Erythroblast (primary cell): ENCODE measurements at regions not wholly inside any gene's neighbourhood (a gene's known extent, or its start where the extent isn't known, plus 50 kb on each side); places are given as distances from the start of the nearest gene placed in this dataset.

Experiments used
- DNase-seq, 2 experiments: peaks; one replicate each; lab custom pipeline; 2025; lab: John Stamatoyannopoulos, UW
- GATA1 ChIP-seq: IDR thresholded peaks from 2 replicates; pipeline ENCODE4 v1.6.1; 2011; ENCODE audit warnings: low read depth, mild to moderate bottlenecking, control low read depth, low read length, moderate library complexity
- POLR2A ChIP-seq: IDR thresholded peaks from 2 replicates; pipeline ENCODE4 v1.6.1; 2011; ENCODE audit warnings: mild to moderate bottlenecking, low read length

- no peak for TF ChIP-seq POLR2A
- no peak for TF ChIP-seq GATA1
- no peak for DNase-seq
These were observed 116.3 kb upstream of the REG3A start for GRCh38 chr2:79275863-79276262.

- TF ChIP-seq POLR2A = no peak
- TF ChIP-seq GATA1 = no peak
- DNase-seq = no peak
These were observed 115.6 kb upstream of the REG3A start for GRCh38 chr2:79275197-79275596.

GRCh38 chr2:79272616-79273015 is 113.1 kb upstream of the REG3A start:
- no peak for DNase-seq
- TF ChIP-seq POLR2A (no peak), GATA1 (no peak)

- no peak for TF ChIP-seq GATA1
- DNase-seq = no peak
These were observed 111.9 kb upstream of the REG3A start for GRCh38 chr2:79271456-79271855.

- no peak for TF ChIP-seq GATA1
- TF ChIP-seq POLR2A = no peak
- no peak for DNase-seq
These were observed 101.3 kb upstream of the REG3A start for GRCh38 chr2:79260848-79261247.

GRCh38 chr2:79259959-79260358 is 100.4 kb upstream of the REG3A start:
- TF ChIP-seq POLR2A (no peak), GATA1 (no peak)
- no peak for DNase-seq

DNA sequence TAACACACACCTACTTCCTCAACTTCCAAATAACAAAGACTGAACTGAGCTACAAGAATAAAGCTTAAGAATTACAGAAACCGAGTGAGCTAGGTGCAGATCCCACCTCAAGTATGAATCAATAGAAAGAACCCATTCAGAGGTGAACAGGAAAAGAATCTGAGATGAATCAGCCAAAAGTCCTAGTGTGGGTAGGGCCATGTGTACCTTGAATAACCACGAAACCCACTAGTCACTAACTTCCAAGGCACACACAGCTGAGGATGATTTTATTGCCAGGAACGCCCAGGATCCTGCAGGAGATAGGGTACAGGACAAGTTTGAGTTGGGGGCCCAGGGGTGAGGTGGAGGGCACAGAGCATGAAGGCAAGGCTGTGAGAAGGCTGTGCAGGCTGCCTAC is 99.7 kb upstream of the REG3A start:
- no peak for DNase-seq
- TF ChIP-seq POLR2A = no peak
- no peak for TF ChIP-seq GATA1

GRCh38 chr2:79253243-79253774 is 93.8 kb upstream of the REG3A start:
- TF ChIP-seq GATA1 (no peak), POLR2A (no peak)
- DNase-seq = no peak

DNA sequence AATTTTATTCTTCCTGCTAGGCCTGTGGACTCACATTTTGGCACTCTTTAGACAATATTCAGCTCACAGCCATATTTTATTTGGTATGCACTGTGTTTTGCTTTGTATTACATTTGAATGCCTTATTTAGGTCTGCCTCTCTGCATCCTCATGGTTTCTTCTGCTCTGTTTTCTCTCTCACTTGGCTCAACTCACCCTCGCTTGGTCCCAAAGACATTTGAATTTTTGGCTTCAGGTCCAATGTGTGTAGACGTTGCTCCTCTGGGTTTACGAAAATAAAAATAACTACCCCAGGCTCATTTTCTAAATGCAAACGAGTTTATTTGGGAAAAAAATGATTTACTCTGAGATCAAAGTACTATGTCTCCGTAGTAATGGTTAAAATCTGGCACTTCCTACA is 91.1 kb upstream of the REG3A start:
- DNase-seq = no peak
- TF ChIP-seq POLR2A (no peak), GATA1 (no peak)

- DNase-seq = no peak
- TF ChIP-seq POLR2A (no peak), GATA1 (no peak)
These were observed 89.2 kb upstream of the REG3A start for GRCh38 chr2:79248776-79249175.

- peak in 1 of 2 experiments; percentile 0 for DNase-seq
These were observed 75.6 kb upstream of the REG3A start for GRCh38 chr2:79235135-79235534.

GRCh38 chr2:79223539-79223938 is 64.0 kb upstream of the REG3A start:
- TF ChIP-seq GATA1 (no peak), POLR2A (no peak)
- no peak for DNase-seq

More at GRCh38 chr2:79235135-79235534, 75.6 kb upstream of the REG3A start:
- TF ChIP-seq GATA1 (no peak), POLR2A (no peak)

- TF ChIP-seq POLR2A (no peak), GATA1 (no peak)
- peak; percentile 60 to 71 for DNase-seq
These were observed 59.9 kb upstream of the REG3A start for GRCh38 chr2:79219383-79219988.

DNA sequence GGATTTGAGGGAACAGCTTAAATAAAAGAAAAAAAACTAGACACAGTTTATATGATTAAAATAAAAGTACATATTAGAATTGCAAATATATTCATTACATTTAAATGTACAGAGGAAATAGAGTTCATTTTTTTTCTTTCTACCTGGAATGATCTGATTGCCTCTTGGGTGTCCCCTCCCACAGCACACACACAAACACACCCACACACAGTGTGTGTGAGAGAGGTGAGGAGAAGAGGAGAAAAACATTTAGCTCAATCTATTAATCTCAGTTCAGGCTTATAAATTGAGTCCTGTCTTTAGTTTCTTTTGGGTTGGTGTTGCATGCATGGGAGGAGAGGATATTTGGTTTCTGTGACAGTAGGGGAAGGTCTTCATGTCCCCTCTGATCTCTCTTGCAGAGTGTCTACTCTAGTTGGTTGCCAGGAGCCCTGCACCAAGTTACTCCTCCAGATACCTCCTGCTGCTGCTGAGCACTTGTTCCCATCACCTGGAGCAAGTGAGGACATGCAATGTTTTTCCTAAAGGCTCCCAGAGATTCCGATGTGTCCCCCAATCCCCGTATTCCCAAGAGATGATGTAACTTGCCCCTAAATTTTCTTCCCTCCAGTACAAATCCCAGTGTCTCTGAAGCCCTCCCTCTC is 50.8 kb upstream of the REG3A start:
- no peak for TF ChIP-seq GATA1
- no peak for TF ChIP-seq POLR2A

More for the DNA sequence above, 50.8 kb upstream of the REG3A start:
- no peak for DNase-seq
